GM21447 (cell line): ENCODE measurements at regions not wholly inside any gene's neighbourhood (a gene's known extent, or its start where the extent isn't known, plus 50 kb on each side); places are given as distances from the start of the nearest gene placed in this dataset.
"Not testable (repeated sequence)": the region's sequence is repeated elsewhere in the genome, so short reads cannot be mapped to it uniquely, and the experiment has no call there.

Experiments used
- ATAC-seq: cut with Tn5 transposase; IDR thresholded peaks from one replicate; pipeline ENCODE4 v1.9.1; 2021; ENCODE audit not compliant: unreplicated experiment

- not testable (repeated sequence) for ATAC-seq
Observed at GRCh38 chr12:127140864-127141484, 1126.0 kb upstream of the TMEM132C start.

- ATAC-seq, result no peak
Observed at GRCh38 chr12:127143020-127143419, 1124.0 kb upstream of the TMEM132C start.

GRCh38 chr12:127144770-127145169 is 1122.2 kb upstream of the TMEM132C start:
- no peak for ATAC-seq

- no peak for ATAC-seq
Observed at GRCh38 chr12:127145241-127145928, 1121.6 kb upstream of the TMEM132C start.

GRCh38 chr12:127145929-127146789 is 1120.8 kb upstream of the TMEM132C start:
- no peak for ATAC-seq

- no peak for ATAC-seq
Observed at GRCh38 chr12:127146991-127147718, 1119.8 kb upstream of the TMEM132C start.

- no peak for ATAC-seq
Observed at GRCh38 chr12:127147724-127148123, 1119.2 kb upstream of the TMEM132C start.

- no peak for ATAC-seq
Observed at GRCh38 chr12:127148318-127148717, 1118.7 kb upstream of the TMEM132C start.

- ATAC-seq, result no peak
Observed at GRCh38 chr12:127149226-127149964, 1117.6 kb upstream of the TMEM132C start.

GRCh38 chr12:127150028-127150427 is 1116.9 kb upstream of the TMEM132C start:
- ATAC-seq, result no peak

GRCh38 chr12:127150479-127150878 is 1116.5 kb upstream of the TMEM132C start:
- ATAC-seq, result no peak

GRCh38 chr12:127150956-127151355 is 1116.0 kb upstream of the TMEM132C start:
- ATAC-seq, result no peak

GRCh38 chr12:127153996-127154395 is 1113.0 kb upstream of the TMEM132C start:
- no peak for ATAC-seq

GRCh38 chr12:127154830-127155229 is 1112.1 kb upstream of the TMEM132C start:
- not testable (repeated sequence) for ATAC-seq

GRCh38 chr12:127155935-127156619 is 1110.9 kb upstream of the TMEM132C start:
- ATAC-seq, result not testable (repeated sequence)

GRCh38 chr12:127157501-127158366 is 1109.2 kb upstream of the TMEM132C start:
- ATAC-seq, result not testable (repeated sequence)

- ATAC-seq, result no peak
Observed at GRCh38 chr12:127158385-127159061, 1108.4 kb upstream of the TMEM132C start.

- no peak for ATAC-seq
Observed at GRCh38 chr12:127161466-127161865, 1105.5 kb upstream of the TMEM132C start.
